AG08396 (cell line): ENCODE measurements at regions not wholly inside any gene's neighbourhood (a gene's known extent, or its start where the extent isn't known, plus 50 kb on each side); places are given as distances from the start of the nearest gene placed in this dataset.

Experiments used
- DNase-seq: peaks from one replicate; pipeline ENCODE4 v3.0.0; 2012; ENCODE audit warnings: low spot score, mixed read lengths

GRCh38 chr18:38475686-38476085 is 910.1 kb upstream of the CELF4 start:
- no peak for DNase-seq

DNA sequence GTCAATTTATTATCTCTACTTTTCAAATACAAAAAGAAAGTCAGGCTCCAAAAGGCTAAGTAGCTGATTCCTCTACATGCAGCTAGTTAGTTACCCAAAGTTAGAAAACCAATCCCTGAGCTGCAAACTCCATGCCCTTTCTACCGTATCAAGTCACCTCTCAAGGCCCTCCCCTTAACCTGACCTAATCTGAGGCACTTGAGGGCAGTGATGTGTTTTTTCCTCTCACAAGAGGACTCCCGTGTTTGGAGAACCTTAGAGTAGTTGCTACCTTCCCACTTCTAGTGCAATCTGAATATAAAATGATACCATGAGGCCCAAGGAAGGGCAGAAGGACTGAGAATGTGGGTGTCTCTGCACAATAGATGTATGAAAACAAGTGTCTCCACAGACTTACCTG is 907.9 kb upstream of the CELF4 start:
- DNase-seq: no peak

DNA sequence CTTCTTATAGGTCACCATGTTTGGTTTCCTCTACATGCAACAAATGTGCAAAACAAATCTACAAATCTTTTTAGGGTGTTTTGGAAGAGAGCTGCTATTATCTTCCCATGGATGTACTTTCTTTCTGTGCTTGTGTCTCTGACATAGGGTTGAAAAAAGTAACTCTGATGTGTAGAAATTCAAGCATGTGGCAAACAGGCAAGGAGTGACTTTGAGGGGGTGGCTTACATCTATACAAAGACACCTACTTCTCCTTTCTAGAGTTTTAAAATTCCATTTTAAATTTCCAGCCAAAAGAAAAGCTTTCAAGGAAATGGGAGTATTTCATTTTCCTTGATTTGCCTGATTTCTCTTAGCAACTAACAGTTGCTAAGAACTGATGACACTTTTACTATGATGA is 904.8 kb upstream of the CELF4 start:
- DNase-seq: no peak

- no peak for DNase-seq
Measured at GRCh38 chr18:38466426-38466825, 900.8 kb upstream of the CELF4 start.

DNA sequence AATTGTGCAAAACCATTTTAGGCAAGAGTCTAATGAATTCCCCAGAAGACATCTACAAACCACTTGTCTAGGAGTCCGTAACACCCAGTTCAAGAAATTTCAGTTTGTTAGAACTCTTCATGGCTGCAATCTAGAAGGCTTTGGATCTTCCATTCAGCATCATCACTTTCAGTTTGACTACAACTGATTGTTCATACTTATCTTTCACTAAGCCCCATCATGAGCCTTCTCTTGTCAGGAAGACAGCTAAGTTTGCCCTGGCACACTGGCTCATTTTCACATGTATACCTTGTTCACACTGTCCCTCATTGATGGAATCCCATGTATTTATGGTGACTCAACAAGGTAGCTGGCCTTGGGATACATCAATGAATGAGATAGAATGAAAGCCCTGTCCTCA is 898.4 kb upstream of the CELF4 start:
- no peak for DNase-seq

- no peak for DNase-seq
Measured at GRCh38 chr18:38460657-38461056, 895.1 kb upstream of the CELF4 start.

GRCh38 chr18:38459131-38459994 is 893.8 kb upstream of the CELF4 start:
- no peak for DNase-seq

GRCh38 chr18:38458698-38459097 is 893.1 kb upstream of the CELF4 start:
- no peak for DNase-seq

GRCh38 chr18:38456253-38456652 is 890.7 kb upstream of the CELF4 start:
- no peak for DNase-seq

DNA sequence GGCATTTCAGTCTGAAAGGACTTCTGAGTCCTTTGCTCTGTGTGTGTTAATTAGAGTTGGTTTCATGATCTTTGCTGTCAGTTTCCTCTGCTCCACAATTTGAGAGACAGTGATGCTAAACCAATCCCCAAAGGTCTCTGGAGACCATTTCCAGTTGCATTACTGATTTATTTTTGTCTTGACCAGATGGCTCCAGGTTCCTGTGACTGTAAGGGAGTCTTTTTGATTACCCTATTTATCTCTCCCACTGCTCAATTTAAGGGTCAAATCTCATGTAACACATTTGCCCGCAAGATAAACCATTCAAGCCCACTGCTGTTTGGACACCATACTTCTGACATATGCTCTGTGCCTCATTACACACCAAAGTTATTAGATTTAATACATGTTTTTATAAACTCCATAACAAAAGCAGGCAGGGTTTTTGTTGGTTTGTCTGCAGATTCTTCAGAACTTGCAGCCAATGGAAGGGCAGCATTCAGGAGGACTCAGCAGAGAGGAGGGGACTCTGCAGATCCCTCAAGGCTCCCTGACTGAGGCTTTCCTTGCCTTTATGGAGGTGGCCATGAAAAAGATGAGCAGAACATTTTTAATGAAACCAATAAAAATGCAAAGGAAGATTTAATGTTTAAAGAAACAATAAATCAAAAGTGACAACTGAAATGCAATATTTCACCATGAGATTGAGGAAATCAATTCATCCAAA is 889.3 kb upstream of the CELF4 start:
- no peak for DNase-seq

GRCh38 chr18:38453880-38454279 is 888.3 kb upstream of the CELF4 start:
- no peak for DNase-seq

GRCh38 chr18:38450876-38451275 is 885.3 kb upstream of the CELF4 start:
- no peak for DNase-seq

- DNase-seq: no peak
Measured at GRCh38 chr18:38445804-38446145, 880.2 kb upstream of the CELF4 start.

- no peak for DNase-seq
Measured at GRCh38 chr18:38444971-38445803, 879.6 kb upstream of the CELF4 start.

DNA sequence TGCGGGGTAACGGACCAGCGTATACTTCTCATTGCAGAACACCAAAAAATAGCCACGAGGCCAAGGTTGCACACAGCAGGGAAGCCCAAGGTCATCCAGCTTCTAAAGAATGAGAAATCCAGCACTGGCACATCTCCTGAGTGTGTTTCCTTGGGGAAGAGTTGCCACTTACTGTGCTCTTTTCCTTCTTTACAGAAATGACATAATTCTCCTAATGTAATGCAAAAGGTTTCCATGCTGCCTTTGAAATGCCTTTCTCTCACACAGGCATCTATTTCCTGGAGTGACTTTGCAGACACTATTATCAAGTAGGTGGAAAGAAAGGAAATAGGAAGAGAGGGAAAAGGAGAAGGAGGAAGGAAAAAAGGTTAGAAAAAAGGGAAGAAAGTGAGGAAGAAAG is 862.1 kb upstream of the CELF4 start:
- DNase-seq: no peak

GRCh38 chr18:38427234-38427633 is 861.6 kb upstream of the CELF4 start:
- DNase-seq: no peak

DNA sequence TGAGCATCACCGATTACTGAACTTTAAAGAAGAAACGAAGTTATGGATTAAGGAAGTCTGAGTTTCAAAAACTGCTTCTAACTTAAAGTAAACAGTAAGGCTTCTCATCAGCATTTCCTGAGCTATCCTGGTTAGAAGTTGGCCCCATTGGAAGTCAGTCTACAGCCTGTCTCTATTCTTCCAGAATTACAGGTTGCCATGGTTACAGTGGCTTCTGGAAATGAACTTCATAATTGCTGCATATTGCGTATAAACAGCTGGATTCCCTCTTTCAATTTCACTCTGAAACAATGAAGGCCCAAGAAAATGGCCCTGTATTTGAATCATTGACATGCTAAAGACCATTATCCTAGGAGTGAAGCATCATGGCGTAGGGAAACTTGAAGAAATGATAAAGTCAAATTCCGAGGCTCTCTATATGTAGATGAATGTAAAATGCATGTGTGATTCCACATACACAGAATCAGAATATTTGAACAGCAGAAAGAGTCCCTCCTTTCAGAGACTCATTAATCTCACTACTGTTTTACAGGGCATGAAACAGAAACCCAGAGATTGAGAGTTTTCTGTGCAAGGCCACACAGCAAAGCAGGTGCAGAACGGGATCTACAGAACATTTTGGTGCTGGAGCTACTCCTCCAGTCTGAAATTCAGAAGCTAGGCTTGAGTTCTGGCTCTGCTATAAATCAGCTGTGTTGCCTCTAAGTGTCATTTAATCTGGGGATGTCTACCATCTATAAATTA is 856.4 kb upstream of the CELF4 start:
- DNase-seq: no peak

GRCh38 chr18:38421021-38421420 is 855.4 kb upstream of the CELF4 start:
- no peak for DNase-seq

- no peak for DNase-seq
Measured at GRCh38 chr18:38420611-38421010, 855.0 kb upstream of the CELF4 start.

DNA sequence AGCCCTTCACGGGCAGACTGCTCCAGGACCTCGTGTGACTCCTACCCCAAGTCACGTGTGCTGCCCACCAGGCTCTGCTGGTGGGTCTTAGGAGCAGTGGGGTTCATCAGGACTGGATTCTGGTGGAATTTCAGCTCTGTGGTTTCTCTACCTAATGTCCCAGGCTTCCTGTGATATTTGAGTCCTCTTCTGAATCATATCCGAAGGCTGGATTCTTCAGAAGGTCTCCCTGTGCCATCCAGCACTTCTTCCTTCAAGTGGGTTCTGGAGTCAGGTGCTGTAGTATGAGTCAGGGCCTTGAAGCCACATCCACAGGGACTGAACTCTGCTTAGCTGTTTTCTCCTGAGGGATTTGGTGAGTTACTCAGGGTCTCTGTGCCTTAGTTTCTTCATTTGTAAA is 850.2 kb upstream of the CELF4 start:
- DNase-seq: no peak

DNA sequence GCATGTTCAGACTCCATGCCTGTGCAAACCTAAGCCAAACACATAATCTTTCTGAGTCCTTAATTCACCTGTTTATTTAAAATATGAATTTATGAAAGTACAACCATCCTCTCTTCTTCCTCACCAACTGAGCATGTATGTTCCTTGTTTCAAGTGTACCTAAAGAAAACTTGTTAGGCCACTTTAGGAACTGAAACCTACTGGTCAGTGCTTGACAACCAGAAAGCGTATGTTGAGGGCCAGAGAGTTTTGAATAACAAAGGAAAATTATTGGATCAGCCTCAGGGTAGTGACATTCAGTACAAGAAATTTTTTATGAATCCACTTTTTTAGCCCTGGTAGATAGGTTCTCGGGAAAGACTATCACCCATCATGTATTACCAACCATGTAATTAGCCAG is 847.6 kb upstream of the CELF4 start:
- no peak for DNase-seq

DNA sequence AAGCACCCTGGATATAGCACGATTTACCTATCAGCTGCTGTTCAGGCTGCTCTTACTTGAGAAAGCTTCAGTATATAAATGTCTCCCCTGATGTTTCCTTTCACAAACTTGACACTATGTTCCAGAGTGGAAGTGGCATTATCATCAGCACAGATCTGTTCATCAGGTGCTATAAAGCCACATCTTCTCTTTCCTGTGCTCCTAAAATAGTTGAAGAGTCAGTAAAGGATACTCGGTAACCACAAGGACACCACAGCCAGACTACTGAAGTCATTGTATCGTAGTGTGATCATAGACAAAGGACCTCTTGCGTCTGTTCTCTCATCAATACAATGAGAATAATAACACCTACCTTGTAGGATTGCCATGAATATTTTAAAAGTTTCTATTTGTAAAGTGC is 841.0 kb upstream of the CELF4 start:
- DNase-seq: no peak
